Urinary bladder (tissue), 3 donors: ENCODE measurements at regions not wholly inside any gene's neighbourhood (a gene's known extent, or its start where the extent isn't known, plus 50 kb on each side); places are given as distances from the start of the nearest gene placed in this dataset.

Experiments
- DNase-seq: peaks from one replicate; pipeline ENCODE4 v3.0.0-alpha.2; 2015; ENCODE audit errors: extremely low spot score
- H3K27ac ChIP-seq: one replicate; pipeline ENCODE4 v1.5.1; 2013; ENCODE audit warnings: low read depth, mild to moderate bottlenecking, moderate library complexity
- H3K36me3 ChIP-seq: one replicate; pipeline ENCODE4 v1.6.1; 2013; ENCODE audit warnings: mild to moderate bottlenecking, moderate library complexity; ENCODE audit not compliant: insufficient read depth
- H3K4me1 ChIP-seq: one replicate; pipeline ENCODE4 v1.6.1; 2013; ENCODE audit warnings: mild to moderate bottlenecking, moderate library complexity; ENCODE audit not compliant: insufficient read depth
- H3K4me3 ChIP-seq: one replicate; pipeline ENCODE4 v1.5.1; 2013; ENCODE audit warnings: low read depth, low read length
- WGBS: extraction: QIAGEN DNeasy Blood & Tissue Kit; methylation state at CpG from one replicate; pipeline ENCODE4 v1.1.7; 2013; 5-methylcytosine and 5-hydroxymethylcytosine counted together
- donor health status: healthy with polysubstance abuse.
- donor health status: healthy.

GRCh38 chr10:9814285-9814864 is 1203.3 kb upstream of the CELF2 start:
- WGBS: 74% methylated on average over 1 of the region's 1 CpG
- no peak overlapping the region for H3K27ac ChIP-seq
- no peak overlapping the region for H3K4me3 ChIP-seq
- DNase-seq: no peak
- no peaks in the 10 kb centered on the region for H3K36me3 ChIP-seq
- H3K4me1 ChIP-seq: no peaks in the 10 kb centered on the region

GRCh38 chr10:9819756-9820494 is 1197.7 kb upstream of the CELF2 start:
- Histone ChIP-seq H3K36me3 (no peaks in the 10 kb centered on the region), H3K27ac (no peak overlapping the region), H3K4me3 (no peak overlapping the region), H3K4me1 (no peaks in the 10 kb centered on the region)
- 92% methylated on average over 4 of the region's 4 CpGs for WGBS
- DNase-seq: no peak

GRCh38 chr10:9823268-9823930 is 1194.3 kb upstream of the CELF2 start:
- Histone ChIP-seq H3K27ac (no peak overlapping the region), H3K36me3 (no peaks in the 10 kb centered on the region), H3K4me3 (no peak overlapping the region), H3K4me1 (no peaks in the 10 kb centered on the region)
- DNase-seq: no peak
- WGBS: 72% methylated on average over 1 of the region's 1 CpG

GRCh38 chr10:9824631-9825071 is 1193.0 kb upstream of the CELF2 start:
- 87% methylated on average over 5 of the region's 5 CpGs for WGBS
- H3K4me3 ChIP-seq: no peak overlapping the region
- no peak for DNase-seq
- no peak overlapping the region for H3K27ac ChIP-seq
- no peaks in the 10 kb centered on the region for H3K36me3 ChIP-seq
- H3K4me1 ChIP-seq: no peaks in the 10 kb centered on the region

GRCh38 chr10:9825491-9826018 is 1192.1 kb upstream of the CELF2 start:
- H3K4me1 ChIP-seq: no peaks in the 10 kb centered on the region
- no peaks in the 10 kb centered on the region for H3K36me3 ChIP-seq
- H3K27ac ChIP-seq: no peak overlapping the region
- WGBS: 91% methylated on average over 8 of the region's 8 CpGs
- DNase-seq: no peak
- no peak overlapping the region for H3K4me3 ChIP-seq

- DNase-seq: no peak
- H3K27ac ChIP-seq: no peak overlapping the region
- H3K4me3 ChIP-seq: no peak overlapping the region
- H3K4me1 ChIP-seq: no peaks in the 10 kb centered on the region
- 92% methylated on average over 4 of the region's 4 CpGs for WGBS
- no peaks in the 10 kb centered on the region for H3K36me3 ChIP-seq
Measured at GRCh38 chr10:9828110-9828509, 1189.6 kb upstream of the CELF2 start.

- DNase-seq: no peak
Measured at GRCh38 chr10:9833942-9834341, 1183.7 kb upstream of the CELF2 start.

GRCh38 chr10:9834434-9834833 is 1183.2 kb upstream of the CELF2 start:
- Histone ChIP-seq H3K36me3 (no peaks in the 10 kb centered on the region), H3K4me1 (no peaks in the 10 kb centered on the region), H3K27ac (no peak overlapping the region), H3K4me3 (no peak overlapping the region)
- 23% methylated on average over 1 of the region's 1 CpG for WGBS
- no peak for DNase-seq

More at GRCh38 chr10:9833942-9834341, 1183.7 kb upstream of the CELF2 start:
- H3K4me3 ChIP-seq: no peak overlapping the region
- no peak overlapping the region for H3K27ac ChIP-seq
- 35% methylated on average over 3 of the region's 3 CpGs for WGBS
- no peaks in the 10 kb centered on the region for H3K36me3 ChIP-seq
- no peaks in the 10 kb centered on the region for H3K4me1 ChIP-seq

GRCh38 chr10:9845075-9845474 is 1172.6 kb upstream of the CELF2 start:
- no peak for DNase-seq
- Histone ChIP-seq H3K4me1 (no peaks in the 10 kb centered on the region), H3K36me3 (no peaks in the 10 kb centered on the region), H3K4me3 (no peak overlapping the region), H3K27ac (no peak overlapping the region)

- no peak overlapping the region for H3K4me3 ChIP-seq
- no peak for DNase-seq
- no peak overlapping the region for H3K27ac ChIP-seq
- H3K4me1 ChIP-seq: no peaks in the 10 kb centered on the region
- H3K36me3 ChIP-seq: no peaks in the 10 kb centered on the region
Measured at GRCh38 chr10:9848278-9848677, 1169.4 kb upstream of the CELF2 start.

GRCh38 chr10:9848981-9849380 is 1168.7 kb upstream of the CELF2 start:
- WGBS: 93% methylated on average over 2 of the region's 2 CpGs
- Histone ChIP-seq H3K27ac (no peak overlapping the region), H3K4me1 (no peaks in the 10 kb centered on the region), H3K4me3 (no peak overlapping the region), H3K36me3 (no peaks in the 10 kb centered on the region)
- no peak for DNase-seq

- Histone ChIP-seq H3K27ac (no peak overlapping the region), H3K36me3 (no peaks in the 10 kb centered on the region), H3K4me1 (no peaks in the 10 kb centered on the region), H3K4me3 (no peak overlapping the region)
- DNase-seq: no peak
- 68% methylated on average over 3 of the region's 3 CpGs for WGBS
Measured at GRCh38 chr10:9850415-9850814, 1167.3 kb upstream of the CELF2 start.

GRCh38 chr10:9851808-9852207 is 1165.9 kb upstream of the CELF2 start:
- no peak for DNase-seq
- H3K36me3 ChIP-seq: no peaks in the 10 kb centered on the region
- no peak overlapping the region for H3K4me3 ChIP-seq
- H3K27ac ChIP-seq: no peak overlapping the region
- H3K4me1 ChIP-seq: no peaks in the 10 kb centered on the region
